ENCODE measurements at regions not wholly inside any gene's neighbourhood (a gene's known extent, or its start where the extent isn't known, plus 50 kb on each side); places are given as distances from the start of the nearest gene placed in this dataset.

DNA sequence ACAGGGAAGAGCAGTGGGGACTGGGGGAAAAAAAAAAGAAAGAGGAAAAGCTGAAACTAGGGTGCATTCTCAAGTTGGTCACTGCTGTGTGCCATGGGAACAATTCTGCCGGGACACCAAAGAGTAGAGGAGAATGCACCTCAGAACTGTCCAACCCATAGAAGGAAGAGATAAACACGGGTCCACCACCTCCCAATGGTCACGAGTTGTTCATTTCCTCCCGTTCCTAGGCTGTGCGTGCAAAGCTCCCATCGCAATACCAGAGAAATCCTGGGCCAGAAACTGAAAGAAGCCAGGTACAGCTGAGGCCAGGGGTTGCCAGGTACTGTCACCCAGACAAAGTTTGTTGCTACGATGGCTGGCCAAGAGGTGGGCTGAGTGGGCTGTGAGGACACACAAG lies 236.9 kb upstream of the ANKRD55 start:
- TF ChIP-seq, protein P1, sequence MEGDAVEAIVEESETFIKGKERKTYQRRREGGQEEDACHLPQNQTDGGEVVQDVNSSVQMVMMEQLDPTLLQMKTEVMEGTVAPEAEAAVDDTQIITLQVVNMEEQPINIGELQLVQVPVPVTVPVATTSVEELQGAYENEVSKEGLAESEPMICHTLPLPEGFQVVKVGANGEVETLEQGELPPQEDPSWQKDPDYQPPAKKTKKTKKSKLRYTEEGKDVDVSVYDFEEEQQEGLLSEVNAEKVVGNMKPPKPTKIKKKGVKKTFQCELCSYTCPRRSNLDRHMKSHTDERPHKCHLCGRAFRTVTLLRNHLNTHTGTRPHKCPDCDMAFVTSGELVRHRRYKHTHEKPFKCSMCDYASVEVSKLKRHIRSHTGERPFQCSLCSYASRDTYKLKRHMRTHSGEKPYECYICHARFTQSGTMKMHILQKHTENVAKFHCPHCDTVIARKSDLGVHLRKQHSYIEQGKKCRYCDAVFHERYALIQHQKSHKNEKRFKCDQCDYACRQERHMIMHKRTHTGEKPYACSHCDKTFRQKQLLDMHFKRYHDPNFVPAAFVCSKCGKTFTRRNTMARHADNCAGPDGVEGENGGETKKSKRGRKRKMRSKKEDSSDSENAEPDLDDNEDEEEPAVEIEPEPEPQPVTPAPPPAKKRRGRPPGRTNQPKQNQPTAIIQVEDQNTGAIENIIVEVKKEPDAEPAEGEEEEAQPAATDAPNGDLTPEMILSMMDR (IDR thresholded peaks at IDR 0.05; ENCODE audit: poor library complexity, severe bottlenecking): no peak
- no peak for TF ChIP-seq TAF1 (IDR thresholded peaks at IDR 0.05; ENCODE audit: low read depth)
- TF ChIP-seq RAD21 (conservative IDR thresholded peaks at IDR 0.05): no peak
- TF ChIP-seq POLR2AphosphoS5 (IDR thresholded peaks at IDR 0.05): no peak
- no peak for TF ChIP-seq EZH2 (IDR thresholded peaks at IDR 0.05; ENCODE audit: borderline replicate concordance, insufficient read depth, low read length, poor library complexity, severe bottlenecking)
- TF ChIP-seq EP300 (conservative IDR thresholded peaks at IDR 0.05; ENCODE audit: poor library complexity, severe bottlenecking): no peak
- TF ChIP-seq, protein P2, sequence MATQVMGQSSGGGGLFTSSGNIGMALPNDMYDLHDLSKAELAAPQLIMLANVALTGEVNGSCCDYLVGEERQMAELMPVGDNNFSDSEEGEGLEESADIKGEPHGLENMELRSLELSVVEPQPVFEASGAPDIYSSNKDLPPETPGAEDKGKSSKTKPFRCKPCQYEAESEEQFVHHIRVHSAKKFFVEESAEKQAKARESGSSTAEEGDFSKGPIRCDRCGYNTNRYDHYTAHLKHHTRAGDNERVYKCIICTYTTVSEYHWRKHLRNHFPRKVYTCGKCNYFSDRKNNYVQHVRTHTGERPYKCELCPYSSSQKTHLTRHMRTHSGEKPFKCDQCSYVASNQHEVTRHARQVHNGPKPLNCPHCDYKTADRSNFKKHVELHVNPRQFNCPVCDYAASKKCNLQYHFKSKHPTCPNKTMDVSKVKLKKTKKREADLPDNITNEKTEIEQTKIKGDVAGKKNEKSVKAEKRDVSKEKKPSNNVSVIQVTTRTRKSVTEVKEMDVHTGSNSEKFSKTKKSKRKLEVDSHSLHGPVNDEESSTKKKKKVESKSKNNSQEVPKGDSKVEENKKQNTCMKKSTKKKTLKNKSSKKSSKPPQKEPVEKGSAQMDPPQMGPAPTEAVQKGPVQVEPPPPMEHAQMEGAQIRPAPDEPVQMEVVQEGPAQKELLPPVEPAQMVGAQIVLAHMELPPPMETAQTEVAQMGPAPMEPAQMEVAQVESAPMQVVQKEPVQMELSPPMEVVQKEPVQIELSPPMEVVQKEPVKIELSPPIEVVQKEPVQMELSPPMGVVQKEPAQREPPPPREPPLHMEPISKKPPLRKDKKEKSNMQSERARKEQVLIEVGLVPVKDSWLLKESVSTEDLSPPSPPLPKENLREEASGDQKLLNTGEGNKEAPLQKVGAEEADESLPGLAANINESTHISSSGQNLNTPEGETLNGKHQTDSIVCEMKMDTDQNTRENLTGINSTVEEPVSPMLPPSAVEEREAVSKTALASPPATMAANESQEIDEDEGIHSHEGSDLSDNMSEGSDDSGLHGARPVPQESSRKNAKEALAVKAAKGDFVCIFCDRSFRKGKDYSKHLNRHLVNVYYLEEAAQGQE (IDR thresholded peaks at IDR 0.05; ENCODE audit: borderline replicate concordance): no peak
